H1 (cell line): ENCODE measurements at regions not wholly inside any gene's neighbourhood (a gene's known extent, or its start where the extent isn't known, plus 50 kb on each side); places are given as distances from the start of the nearest gene placed in this dataset.

Experiments
- BACH1 ChIP-seq: IDR thresholded peaks from 2 replicates; pipeline ENCODE4 v1.6.1; 2012; ENCODE audit warnings: low read length, improper control_type of control experiment
- BRCA1 ChIP-seq: IDR thresholded peaks from 2 replicates; pipeline ENCODE4 v1.6.1; 2012; ENCODE audit warnings: low read depth, low read length, improper control_type of control experiment
- CTCF ChIP-seq, 3 experiments: IDR thresholded peaks; 1 replicate in 2 of 3; 2 replicates in 1 of 3; pipeline versions ENCODE4 v1.5.1 to v1.6.1; 2011; ENCODE audit warnings: low read length in 3 of 3, mild to moderate bottlenecking in 3 of 3, inconsistent platforms in 2 of 3, low read depth in 1 of 3, moderate library complexity in 1 of 3; ENCODE audit not compliant: insufficient read depth in 1 of 3; ENCODE audit errors: control extremely low read depth in 1 of 3
- EGR1 ChIP-seq: IDR thresholded peaks from 2 replicates; pipeline ENCODE4 v1.6.1; 2011; ENCODE audit warnings: low read depth, low read length, borderline replicate concordance
- EP300 ChIP-seq, 2 experiments: IDR thresholded peaks; 1 replicate in 1 of 2; 2 replicates in 1 of 2; pipeline ENCODE4 v1.6.1; 2011 to 2012; ENCODE audit warnings: low read depth in 2 of 2, low read length in 2 of 2, mild to moderate bottlenecking in 2 of 2, borderline replicate concordance in 1 of 2, inconsistent platforms in 1 of 2, moderate library complexity in 1 of 2
- EZH2 ChIP-seq: fragments of 200-600 bp; sonication (generic); IDR thresholded peaks from 2 replicates; pipeline ENCODE4 v1.7.1; 2012; ENCODE audit warnings: low read depth, mild to moderate bottlenecking, moderate library complexity, low read length, inconsistent platforms; ENCODE audit not compliant: severe bottlenecking
- GABPA ChIP-seq: IDR thresholded peaks from 2 replicates; pipeline ENCODE4 v1.6.1; 2011; ENCODE audit warnings: mild to moderate bottlenecking, low read length, moderate library complexity, borderline replicate concordance; ENCODE audit not compliant: insufficient read depth
- GTF2F1 ChIP-seq: IDR thresholded peaks from 2 replicates; pipeline ENCODE4 v1.6.1; 2012; ENCODE audit warnings: low read depth, low read length, improper control_type of control experiment, borderline replicate concordance
- POLR2A ChIP-seq, 2 experiments: IDR thresholded peaks; 1 replicate in 1 of 2; 2 replicates in 1 of 2; pipeline ENCODE4 v1.6.1; 2011; ENCODE audit warnings: low read depth in 2 of 2, low read length in 2 of 2, mild to moderate bottlenecking in 2 of 2; ENCODE audit errors: control extremely low read depth in 1 of 2
- SAP30 ChIP-seq: fragments of 300-600 bp; sonication (generic); IDR thresholded peaks from 2 replicates; pipeline ENCODE4 v1.7.1; 2012; ENCODE audit warnings: low read length, moderate library complexity, mild to moderate bottlenecking, inconsistent platforms; ENCODE audit not compliant: insufficient read depth, insufficient replicate concordance
- TCF12 ChIP-seq: IDR thresholded peaks from 2 replicates; pipeline ENCODE4 v1.6.1; 2011; ENCODE audit warnings: low read depth, mild to moderate bottlenecking, low read length
- YY1 ChIP-seq: IDR thresholded peaks from 2 replicates; pipeline ENCODE4 v1.6.1; 2011; ENCODE audit warnings: low read depth, mild to moderate bottlenecking, low read length

- TF ChIP-seq EZH2 (no peak), BRCA1 (no peak), CTCF (IDR thresholded peaks at IDR 0.05; ENCODE audit: control extremely low read depth in 1 of 3, insufficient read depth in 1 of 3, low read depth in 1 of 3, low read length in 3 of 3) (no peak), YY1 (no peak), TCF12 (no peak), EGR1 (no peak), GABPA (no peak), GTF2F1 (no peak), BACH1 (no peak), EP300 (IDR thresholded peaks at IDR 0.05; ENCODE audit: borderline replicate concordance in 1 of 2, low read depth in 2 of 2, low read length in 2 of 2) (no peak), POLR2A (IDR thresholded peaks at IDR 0.05; ENCODE audit: control extremely low read depth in 1 of 2, low read depth in 2 of 2, low read length in 2 of 2) (no peak), SAP30 (no peak)
These were observed 433.6 kb downstream of the HAPSTR1 start for GRCh38 chr16:9525037-9525436.
